Liver (tissue), 3 donors: ENCODE measurements at regions not wholly inside any gene's neighbourhood (a gene's known extent, or its start where the extent isn't known, plus 50 kb on each side); places are given as distances from the start of the nearest gene placed in this dataset.

ENCODE experiments used
- CTCF ChIP-seq: fragments of 150-350 bp; IDR thresholded peaks from 2 replicates; pipeline ENCODE4 v1.5.1; 2017; ENCODE audit warnings: improper control_type of control experiment, low read depth, low read length; ENCODE audit not compliant: missing input control
- GABPA ChIP-seq, 2 donors: IDR thresholded peaks in 1 of 2; conservative IDR thresholded peaks in 1 of 2; 2 replicates each; pipeline ENCODE4 v1.6.1; 2016; ENCODE audit warnings: antibody characterized with exemption in 2 of 2, mild to moderate bottlenecking in 1 of 2, moderate library complexity in 1 of 2
- donor health status: healthy.
- donor health status: healthy.

GRCh38 chr10:3273966-3274365 is 101.4 kb upstream of the PITRM1 start:
- TF ChIP-seq CTCF: no peak
- no peak for TF ChIP-seq GABPA (IDR thresholded peaks at IDR 0.05 in 1 of 2, conservative IDR thresholded peaks at IDR 0.05 in 1 of 2)
